SU-DHL-6 (cell line): ENCODE measurements at regions not wholly inside any gene's neighbourhood (a gene's known extent, or its start where the extent isn't known, plus 50 kb on each side); places are given as distances from the start of the nearest gene placed in this dataset.

ENCODE experiments used
- CTCF ChIP-seq: fragments of 200-600 bp; sonication (generic); IDR thresholded peaks from one replicate; pipeline ENCODE4 v1.5.1; 2017; ENCODE audit warnings: antibody characterized with exemption, mild to moderate bottlenecking, low read length, moderate library complexity; ENCODE audit not compliant: insufficient read depth, poor library complexity, severe bottlenecking
- EZH2phosphoT487 ChIP-seq: fragments of 200-600 bp; sonication (generic), shearing (Covaris generic); conservative IDR thresholded peaks from 2 replicates; pipeline ENCODE4 v1.6.1; 2018; ENCODE audit warnings: mild to moderate bottlenecking, antibody characterized with exemption, low read length, moderate library complexity, mixed read lengths

DNA sequence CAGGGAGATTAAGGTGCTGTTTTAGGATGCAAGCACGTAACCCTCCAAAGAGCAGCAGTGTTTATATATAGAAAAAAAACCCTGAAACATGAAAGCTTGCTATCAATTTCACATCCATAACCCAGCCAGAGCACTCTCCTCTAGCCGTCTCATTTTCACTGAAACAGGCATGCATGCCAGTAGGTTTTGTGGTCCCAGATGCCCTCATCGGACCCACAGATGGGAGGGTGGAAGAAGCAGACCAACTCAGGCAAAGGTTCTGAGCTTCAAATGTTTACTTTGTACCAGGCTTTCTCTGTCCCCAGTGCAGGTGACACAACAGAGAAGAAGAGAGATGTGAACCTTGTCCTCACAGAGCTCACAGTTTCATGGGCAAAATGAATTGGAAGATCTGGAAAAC is 127.4 kb upstream of the ATP10B start:
- TF ChIP-seq EZH2phosphoT487: no peak
- no peak for TF ChIP-seq CTCF
